ENCODE measurements at regions not wholly inside any gene's neighbourhood (a gene's known extent, or its start where the extent isn't known, plus 50 kb on each side); places are given as distances from the start of the nearest gene placed in this dataset.

GRCh38 chr10:44198780-44199097 lies 186.2 kb downstream of the CXCL12 start:
- no peak for DNase-seq (ENCODE audit: low read depth)
- TF ChIP-seq, protein P1, sequence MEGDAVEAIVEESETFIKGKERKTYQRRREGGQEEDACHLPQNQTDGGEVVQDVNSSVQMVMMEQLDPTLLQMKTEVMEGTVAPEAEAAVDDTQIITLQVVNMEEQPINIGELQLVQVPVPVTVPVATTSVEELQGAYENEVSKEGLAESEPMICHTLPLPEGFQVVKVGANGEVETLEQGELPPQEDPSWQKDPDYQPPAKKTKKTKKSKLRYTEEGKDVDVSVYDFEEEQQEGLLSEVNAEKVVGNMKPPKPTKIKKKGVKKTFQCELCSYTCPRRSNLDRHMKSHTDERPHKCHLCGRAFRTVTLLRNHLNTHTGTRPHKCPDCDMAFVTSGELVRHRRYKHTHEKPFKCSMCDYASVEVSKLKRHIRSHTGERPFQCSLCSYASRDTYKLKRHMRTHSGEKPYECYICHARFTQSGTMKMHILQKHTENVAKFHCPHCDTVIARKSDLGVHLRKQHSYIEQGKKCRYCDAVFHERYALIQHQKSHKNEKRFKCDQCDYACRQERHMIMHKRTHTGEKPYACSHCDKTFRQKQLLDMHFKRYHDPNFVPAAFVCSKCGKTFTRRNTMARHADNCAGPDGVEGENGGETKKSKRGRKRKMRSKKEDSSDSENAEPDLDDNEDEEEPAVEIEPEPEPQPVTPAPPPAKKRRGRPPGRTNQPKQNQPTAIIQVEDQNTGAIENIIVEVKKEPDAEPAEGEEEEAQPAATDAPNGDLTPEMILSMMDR (IDR thresholded peaks at IDR 0.05; ENCODE audit: insufficient read depth, low read depth, low read length, missing control alignments) = no peak
- H3K4me3 ChIP-seq (ENCODE audit: low read depth, low read length) = no peak overlapping the region

- TF ChIP-seq, protein P1 (IDR thresholded peaks at IDR 0.05; ENCODE audit: insufficient read depth, low read depth, low read length, missing control alignments) = no peak
- H3K4me3 ChIP-seq (ENCODE audit: low read depth, low read length) = no peak overlapping the region
- no peak for DNase-seq (ENCODE audit: low read depth)
These were observed 186.7 kb downstream of the CXCL12 start for GRCh38 chr10:44198096-44198779.

DNA sequence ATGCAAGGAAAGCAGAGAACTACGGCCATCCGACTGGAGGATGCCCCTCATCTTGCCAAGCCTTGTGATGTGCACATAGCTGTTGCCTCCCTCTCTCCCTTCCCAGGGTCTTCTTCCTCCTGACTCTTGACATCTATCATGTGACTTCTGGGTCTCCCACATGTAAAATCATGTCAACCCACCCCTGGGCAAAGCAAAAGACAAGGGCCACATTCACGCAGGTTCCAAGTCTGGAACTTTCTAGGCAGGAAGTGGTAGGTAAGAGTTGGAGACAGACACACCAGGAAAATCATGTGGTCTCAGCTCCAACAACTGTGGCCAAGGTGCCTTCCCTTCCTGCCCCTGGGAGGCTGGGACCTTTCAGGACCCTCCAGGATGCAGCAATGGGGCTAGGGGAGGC lies 187.3 kb downstream of the CXCL12 start:
- no peak overlapping the region for H3K4me3 ChIP-seq (ENCODE audit: low read depth, low read length)
- TF ChIP-seq, protein P1 (IDR thresholded peaks at IDR 0.05; ENCODE audit: insufficient read depth, low read depth, low read length, missing control alignments) = no peak
- no peak for DNase-seq (ENCODE audit: low read depth)

DNA sequence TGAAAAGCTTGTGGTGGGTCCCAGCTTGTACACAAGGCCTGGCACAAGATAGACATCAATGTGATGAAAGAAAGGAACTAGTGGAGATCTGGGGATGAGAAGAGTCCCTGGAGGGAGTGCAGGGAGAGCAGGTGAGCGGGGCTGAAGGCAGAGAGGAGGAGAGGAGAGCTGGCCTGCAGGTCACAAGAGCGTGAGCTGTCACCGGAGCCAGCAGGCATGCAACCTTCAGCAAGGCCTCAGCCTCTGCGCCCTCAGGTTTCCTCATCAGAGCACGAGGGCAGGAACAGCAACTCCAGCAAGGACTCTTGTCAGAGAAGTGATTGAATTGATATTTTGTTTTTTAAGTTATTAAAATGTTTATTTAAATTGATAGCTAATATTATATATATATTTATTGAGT lies 188.6 kb downstream of the CXCL12 start:
- H3K4me3 ChIP-seq (ENCODE audit: low read depth, low read length) = no peak overlapping the region
- no peak for DNase-seq (ENCODE audit: low read depth)
- TF ChIP-seq, protein P1 (IDR thresholded peaks at IDR 0.05; ENCODE audit: insufficient read depth, low read depth, low read length, missing control alignments) = no peak

DNA sequence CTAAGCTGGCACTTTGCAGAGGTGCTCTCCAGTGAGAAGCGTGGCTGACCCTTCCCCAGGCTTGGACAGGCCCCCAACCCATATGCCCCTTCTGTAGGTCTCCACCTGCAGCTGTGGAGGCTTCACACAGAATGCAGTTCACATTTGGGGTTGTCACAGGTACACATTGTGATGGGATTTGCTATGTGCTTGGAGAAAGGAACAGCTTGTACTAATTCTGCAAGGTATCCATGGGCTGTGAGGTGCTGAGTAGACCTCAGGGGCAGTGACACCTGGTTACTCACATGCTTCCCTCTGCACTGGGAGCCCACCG lies 188.9 kb downstream of the CXCL12 start:
- DNase-seq (ENCODE audit: low read depth) = no peak
- TF ChIP-seq, protein P1 (IDR thresholded peaks at IDR 0.05; ENCODE audit: insufficient read depth, low read depth, low read length, missing control alignments) = no peak
- no peak overlapping the region for H3K4me3 ChIP-seq (ENCODE audit: low read depth, low read length)

DNA sequence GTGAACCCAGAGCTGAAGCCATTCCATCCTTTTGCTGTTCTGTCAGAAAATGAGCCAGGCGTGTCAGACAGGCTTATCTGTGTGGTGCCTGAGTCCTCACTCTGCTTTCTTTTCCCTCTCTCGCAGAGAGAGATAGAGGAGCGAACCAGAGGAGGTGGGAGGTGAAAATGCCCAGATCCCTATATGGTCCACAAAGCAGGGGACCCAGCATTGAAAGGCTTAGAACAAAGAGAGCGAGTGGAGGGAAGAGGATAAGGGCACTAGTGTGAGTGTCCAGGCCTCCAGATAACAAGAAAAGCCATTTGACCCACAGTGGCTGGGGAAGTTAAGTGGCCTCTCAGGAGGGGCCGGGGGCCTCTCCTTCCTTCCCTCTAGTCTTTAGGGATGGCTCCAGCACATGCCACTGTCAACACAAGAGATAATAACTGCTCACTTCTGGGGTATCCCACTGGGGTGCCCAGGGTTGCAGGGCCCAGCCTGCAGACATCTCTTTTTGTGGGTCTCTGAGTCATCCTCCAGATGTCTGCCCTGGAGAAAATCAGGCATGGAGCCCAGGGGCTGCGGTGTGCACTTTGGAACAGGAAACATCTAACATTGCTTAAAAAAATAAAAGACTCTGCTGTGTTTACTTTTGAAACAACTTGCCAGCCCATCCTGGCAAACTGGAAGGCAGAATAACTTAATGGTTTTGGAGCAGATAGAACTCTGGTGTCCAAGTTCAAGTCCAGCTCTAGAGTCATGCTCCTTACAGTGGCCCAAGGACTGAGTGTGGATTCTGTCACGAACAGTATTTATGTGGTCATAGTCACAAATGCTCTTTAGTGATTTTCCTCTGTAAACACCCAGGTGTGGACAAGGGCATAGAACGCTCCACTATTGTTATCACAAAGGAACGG lies 189.5 kb downstream of the CXCL12 start:
- TF ChIP-seq, protein P1 (IDR thresholded peaks at IDR 0.05; ENCODE audit: insufficient read depth, low read depth, low read length, missing control alignments) = no peak
- DNase-seq (ENCODE audit: low read depth) = no peak
- H3K4me3 ChIP-seq (ENCODE audit: low read depth, low read length) = no peak overlapping the region

Data from GM12865 (cell line).